Progenitor cell of endocrine pancreas (in vitro differentiated cells): ENCODE measurements at regions not wholly inside any gene's neighbourhood (a gene's known extent, or its start where the extent isn't known, plus 50 kb on each side); places are given as distances from the start of the nearest gene placed in this dataset.

Source experiments
- DNase-seq: peaks from one replicate; pipeline ENCODE4 v3.0.0; 2021; ENCODE audit warnings: low spot score; ENCODE audit not compliant: unreplicated experiment
- H3K27ac Mint-ChIP-seq: 2 replicates; pipeline ENCODE4 v1.8.0; 2021; ENCODE audit warnings: mild to moderate bottlenecking, moderate library complexity, mixed read lengths
- H3K27me3 Mint-ChIP-seq: 2 replicates; pipeline ENCODE4 v1.8.0; 2021; ENCODE audit warnings: mixed read lengths
- H3K36me3 Mint-ChIP-seq: 2 replicates; pipeline ENCODE4 v1.8.0; 2022; ENCODE audit warnings: mixed read lengths; ENCODE audit not compliant: insufficient read depth
- H3K4me1 Mint-ChIP-seq: 2 replicates; pipeline ENCODE4 v1.8.0; 2021; ENCODE audit warnings: low read depth, mixed read lengths
- H3K4me3 Mint-ChIP-seq: 2 replicates; pipeline ENCODE4 v1.8.0; 2021; ENCODE audit warnings: low read depth, mild to moderate bottlenecking, moderate library complexity, mixed read lengths
- H3K9me3 Mint-ChIP-seq: 2 replicates; pipeline ENCODE4 v1.8.0; 2021; ENCODE audit warnings: low read depth, mixed read lengths
- TF ChIP-seq, protein P1 (sequence below): fragments of 200-600 bp; sonication (generic); IDR thresholded peaks from one replicate; pipeline ENCODE4 v1.5.0; 2021; ENCODE audit warnings: antibody characterized with exemption, mild to moderate bottlenecking; ENCODE audit not compliant: unreplicated experiment

- TF ChIP-seq, protein P1, sequence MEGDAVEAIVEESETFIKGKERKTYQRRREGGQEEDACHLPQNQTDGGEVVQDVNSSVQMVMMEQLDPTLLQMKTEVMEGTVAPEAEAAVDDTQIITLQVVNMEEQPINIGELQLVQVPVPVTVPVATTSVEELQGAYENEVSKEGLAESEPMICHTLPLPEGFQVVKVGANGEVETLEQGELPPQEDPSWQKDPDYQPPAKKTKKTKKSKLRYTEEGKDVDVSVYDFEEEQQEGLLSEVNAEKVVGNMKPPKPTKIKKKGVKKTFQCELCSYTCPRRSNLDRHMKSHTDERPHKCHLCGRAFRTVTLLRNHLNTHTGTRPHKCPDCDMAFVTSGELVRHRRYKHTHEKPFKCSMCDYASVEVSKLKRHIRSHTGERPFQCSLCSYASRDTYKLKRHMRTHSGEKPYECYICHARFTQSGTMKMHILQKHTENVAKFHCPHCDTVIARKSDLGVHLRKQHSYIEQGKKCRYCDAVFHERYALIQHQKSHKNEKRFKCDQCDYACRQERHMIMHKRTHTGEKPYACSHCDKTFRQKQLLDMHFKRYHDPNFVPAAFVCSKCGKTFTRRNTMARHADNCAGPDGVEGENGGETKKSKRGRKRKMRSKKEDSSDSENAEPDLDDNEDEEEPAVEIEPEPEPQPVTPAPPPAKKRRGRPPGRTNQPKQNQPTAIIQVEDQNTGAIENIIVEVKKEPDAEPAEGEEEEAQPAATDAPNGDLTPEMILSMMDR: no peak
- H3K4me1 Mint-ChIP-seq: peaks cover 7% of the 10 kb centered on the region
- no peak overlapping the region for H3K4me3 Mint-ChIP-seq
- no peaks in the 10 kb centered on the region for H3K9me3 Mint-ChIP-seq
- peaks cover 8% of the 10 kb centered on the region for H3K27me3 Mint-ChIP-seq
- H3K36me3 Mint-ChIP-seq: no peaks in the 10 kb centered on the region
- H3K27ac Mint-ChIP-seq: no peak overlapping the region
- no peak for DNase-seq
These were observed 54.2 kb downstream of the S1PR1 start for GRCh38 chr1:101290922-101291561.

DNA sequence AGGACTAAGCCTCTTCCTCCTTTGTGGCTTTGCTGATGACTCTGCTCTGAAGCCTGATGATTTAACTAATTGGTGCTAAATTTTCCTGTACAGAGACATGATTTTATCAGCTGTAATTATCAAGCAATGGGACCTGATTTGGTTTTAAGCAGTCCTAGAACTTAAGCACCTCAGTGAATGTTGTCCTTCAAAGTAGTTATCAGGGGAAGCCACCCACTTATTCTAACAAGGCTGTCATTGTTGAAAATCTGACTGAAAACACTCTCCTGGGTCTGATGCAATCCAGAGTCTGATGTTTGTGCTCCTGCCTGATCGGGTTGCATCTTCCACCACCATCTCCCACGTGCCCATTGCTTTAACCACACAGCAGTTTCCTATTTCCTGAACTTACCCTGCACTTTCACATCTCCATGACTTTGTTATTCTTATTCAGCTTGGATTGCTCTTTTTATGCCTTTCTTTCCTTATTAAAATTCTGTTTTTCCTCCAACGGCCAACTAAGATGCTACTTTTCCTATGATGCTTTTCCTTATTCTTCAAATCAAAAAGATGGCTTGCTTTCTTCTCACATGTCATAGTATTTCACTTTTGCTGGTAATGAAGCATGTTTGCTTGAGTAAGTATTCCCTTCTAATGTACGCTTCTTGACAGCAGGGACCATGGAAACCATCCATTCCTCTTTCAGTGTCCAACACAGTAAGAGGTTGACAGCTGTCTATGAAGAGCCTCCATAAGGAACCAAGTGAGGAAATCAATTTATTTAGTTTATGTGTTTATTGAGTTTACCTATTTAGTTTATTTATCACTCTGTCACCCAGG, 55.0 kb downstream of the S1PR1 start:
- no peak overlapping the region for H3K27ac Mint-ChIP-seq
- no peak for DNase-seq

GRCh38 chr1:101293461-101294051, 56.7 kb downstream of the S1PR1 start:
- H3K4me1 Mint-ChIP-seq: peaks cover 7% of the 10 kb centered on the region
- no peaks in the 10 kb centered on the region for H3K9me3 Mint-ChIP-seq
- H3K27me3 Mint-ChIP-seq: peaks cover 10% of the 10 kb centered on the region
- no peaks in the 10 kb centered on the region for H3K36me3 Mint-ChIP-seq
- no peak overlapping the region for H3K4me3 Mint-ChIP-seq
- TF ChIP-seq, protein P1: no peak
- H3K27ac Mint-ChIP-seq: no peak overlapping the region
- DNase-seq: no peak

More for the DNA sequence above, 55.0 kb downstream of the S1PR1 start:
- no peaks in the 10 kb centered on the region for H3K9me3 Mint-ChIP-seq
- no peaks in the 10 kb centered on the region for H3K36me3 Mint-ChIP-seq
- TF ChIP-seq, protein P1: no peak
- peaks cover 8% of the 10 kb centered on the region for H3K27me3 Mint-ChIP-seq
- H3K4me1 Mint-ChIP-seq: peaks cover 7% of the 10 kb centered on the region
- H3K4me3 Mint-ChIP-seq: no peak overlapping the region

DNA sequence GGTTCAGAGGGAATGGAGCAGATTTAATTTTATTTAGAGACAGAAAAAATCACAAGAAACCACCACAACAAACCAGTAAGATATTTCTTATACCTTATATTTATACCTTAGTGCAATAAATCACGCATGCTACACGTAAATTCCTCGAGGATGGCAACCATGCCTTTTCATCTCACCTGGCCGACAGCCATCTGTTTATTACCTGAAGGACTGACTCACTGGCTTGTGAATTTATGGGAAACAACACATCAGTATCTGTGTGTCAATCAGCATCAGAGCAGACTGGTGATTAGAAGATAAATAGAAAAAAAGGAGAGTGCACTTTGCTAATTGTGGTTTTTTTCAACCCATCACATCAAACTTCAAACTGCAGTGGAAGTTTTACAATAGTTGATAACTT, 58.4 kb downstream of the S1PR1 start:
- H3K4me1 Mint-ChIP-seq: peaks cover 7% of the 10 kb centered on the region
- no peaks in the 10 kb centered on the region for H3K36me3 Mint-ChIP-seq
- no peak for DNase-seq
- peaks cover 10% of the 10 kb centered on the region for H3K27me3 Mint-ChIP-seq
- H3K4me3 Mint-ChIP-seq: no peak overlapping the region
- TF ChIP-seq, protein P1: no peak
- no peaks in the 10 kb centered on the region for H3K9me3 Mint-ChIP-seq
- no peak overlapping the region for H3K27ac Mint-ChIP-seq

GRCh38 chr1:101298663-101299062, 61.8 kb downstream of the S1PR1 start:
- H3K27ac Mint-ChIP-seq: no peak overlapping the region
- H3K9me3 Mint-ChIP-seq: no peaks in the 10 kb centered on the region
- TF ChIP-seq, protein P1: no peak
- no peak overlapping the region for H3K4me3 Mint-ChIP-seq
- no peak for DNase-seq
- H3K4me1 Mint-ChIP-seq: peaks cover 6% of the 10 kb centered on the region
- H3K36me3 Mint-ChIP-seq: no peaks in the 10 kb centered on the region
- peaks cover 2% of the 10 kb centered on the region for H3K27me3 Mint-ChIP-seq
